IMR-90 (cell line): ENCODE measurements at regions not wholly inside any gene's neighbourhood (a gene's known extent, or its start where the extent isn't known, plus 50 kb on each side); places are given as distances from the start of the nearest gene placed in this dataset.

Source experiments
- ATAC-seq: fragments of 200-7000 bp; cut with Tn5 transposase; 2 replicates; pipeline ENCODE4 v1.9.1; 2020; ENCODE audit warnings: low read depth, mild to moderate bottlenecking, moderate library complexity
- BruUV-seq: library from RNA; stranded (reverse); fragments of 400-500 nt; replicated peaks from 2 replicates; lab custom pipeline; 2021; lab: Mats Ljungman, UMichigan
- CTCF ChIA-PET: fragments of 300-600 bp; formaldehyde crosslinking; extraction: SDS; loops from one replicate; lab custom pipeline; 2021; ENCODE audit warnings: antibody characterized with exemption; lab: Yijun Ruan, JAX
- POLR2A ChIA-PET: fragments of 300-600 bp; sonication (Branson Sonifier 250); formaldehyde crosslinking; loops from one replicate; lab custom pipeline; 2022; ENCODE audit warnings: antibody characterized with exemption; ENCODE audit not compliant: unreplicated experiment; lab: Charles Lee
- DNase-seq: peaks from one replicate; pipeline ENCODE4 v3.0.0; 2013
- H2AFZ ChIP-seq: replicated peaks from 2 replicates; pipeline ENCODE3; 2013; ENCODE audit warnings: low read length, mild to moderate bottlenecking; ENCODE audit not compliant: poor library complexity
- H2AK5ac ChIP-seq: 2 replicates; pipeline ENCODE4 v1.6.1; 2013; ENCODE audit warnings: low read depth, low read length, inconsistent platforms
- H2AK9ac ChIP-seq: replicated peaks from 2 replicates; pipeline ENCODE3; 2013; ENCODE audit warnings: mild to moderate bottlenecking, low read depth, low read length, moderate library complexity; ENCODE audit not compliant: poor library complexity
- H2BK120ac ChIP-seq: 2 replicates; pipeline ENCODE4 v1.6.1; 2013; ENCODE audit warnings: low read depth, low read length, inconsistent platforms
- H2BK15ac ChIP-seq: 3 replicates; pipeline ENCODE4 v1.6.1; 2013; ENCODE audit warnings: low read depth, low read length, inconsistent platforms
- H2BK20ac ChIP-seq: 2 replicates; pipeline ENCODE4 v1.6.1; 2013; ENCODE audit warnings: low read depth, mild to moderate bottlenecking, inconsistent platforms, low read length, moderate library complexity
- H2BK5ac ChIP-seq: 2 replicates; pipeline ENCODE4 v1.6.1; 2013; ENCODE audit warnings: mild to moderate bottlenecking, low read depth, low read length, inconsistent platforms; ENCODE audit not compliant: poor library complexity, severe bottlenecking
- H3K14ac ChIP-seq: replicated peaks from 2 replicates; pipeline ENCODE4 v1.6.1; 2013; ENCODE audit warnings: low read depth, low read length, inconsistent platforms
- H3K18ac ChIP-seq: 2 replicates; pipeline ENCODE4 v1.6.1; 2013; ENCODE audit warnings: low read depth, low read length, control low read depth
- H3K23ac ChIP-seq: 2 replicates; pipeline ENCODE4 v1.6.1; 2013; ENCODE audit warnings: low read depth, low read length, inconsistent platforms
- H3K27ac ChIP-seq: 2 replicates; pipeline ENCODE4 v1.5.1; 2013; ENCODE audit warnings: mild to moderate bottlenecking, control low read depth, low read length; ENCODE audit not compliant: insufficient read depth
- H3K27me3 ChIP-seq: 2 replicates; pipeline ENCODE4 v1.6.1; 2013; ENCODE audit warnings: low read length; ENCODE audit not compliant: control insufficient read depth, insufficient read depth
- H3K36me3 ChIP-seq: 2 replicates; pipeline ENCODE4 v1.6.1; 2013; ENCODE audit warnings: low read length, mixed read lengths; ENCODE audit not compliant: control insufficient read depth, insufficient read depth
- H3K4ac ChIP-seq: 2 replicates; pipeline ENCODE4 v1.6.1; 2013; ENCODE audit warnings: low read depth, low read length, inconsistent platforms
- H3K4me1 ChIP-seq: 2 replicates; pipeline ENCODE4 v1.6.1; 2013; ENCODE audit warnings: low read length, mixed read lengths; ENCODE audit not compliant: control insufficient read depth, insufficient read depth
- H3K4me2 ChIP-seq: 2 replicates; pipeline ENCODE4 v1.6.1; 2013; ENCODE audit warnings: low read depth, mild to moderate bottlenecking, control low read depth, low read length, moderate library complexity
- H3K4me3 ChIP-seq: 2 replicates; pipeline ENCODE4 v1.5.1; 2013; ENCODE audit warnings: low read depth, mild to moderate bottlenecking, control low read depth, low read length, moderate library complexity; ENCODE audit not compliant: insufficient read depth
- H3K56ac ChIP-seq: 2 replicates; pipeline ENCODE4 v1.6.1; 2013; ENCODE audit warnings: low read length, inconsistent platforms; ENCODE audit not compliant: insufficient read depth; ENCODE audit errors: extremely low read depth
- H3K79me1 ChIP-seq, 2 experiments: 2 replicates each; pipeline ENCODE4 v1.6.1; 2013; ENCODE audit warnings: low read length in 2 of 2, inconsistent platforms in 1 of 2, low read depth in 1 of 2
- H3K9ac ChIP-seq: 2 replicates; pipeline ENCODE4 v1.6.1; 2013; ENCODE audit warnings: low read depth, low read length, control low read depth
- H3K9me1 ChIP-seq: 2 replicates; pipeline ENCODE4 v1.6.1; 2013; ENCODE audit warnings: low read length, inconsistent platforms; ENCODE audit not compliant: insufficient read depth
- H3K9me3 ChIP-seq: 2 replicates; pipeline ENCODE4 v1.6.1; 2013; ENCODE audit warnings: low read length; ENCODE audit not compliant: control insufficient read depth, insufficient read depth
- H4K20me1 ChIP-seq: 2 replicates; pipeline ENCODE4 v1.6.1; 2013; ENCODE audit warnings: low read length, inconsistent platforms; ENCODE audit not compliant: insufficient read depth
- H4K5ac ChIP-seq: 2 replicates; pipeline ENCODE4 v1.6.1; 2013; ENCODE audit warnings: mild to moderate bottlenecking, low read depth, low read length, control low read depth
- H4K8ac ChIP-seq, 2 experiments: 2 replicates each; pipeline ENCODE4 v1.6.1; 2013; ENCODE audit warnings: low read depth in 2 of 2, low read length in 2 of 2, control low read depth in 1 of 2, inconsistent platforms in 1 of 2
- H4K91ac ChIP-seq: 2 replicates; pipeline ENCODE4 v1.6.1; 2013; ENCODE audit warnings: low read depth, low read length, inconsistent platforms; ENCODE audit not compliant: insufficient read depth
- FOS ChIP-seq: fragments of 150-350 bp; IDR thresholded peaks from 2 replicates; pipeline ENCODE4 v1.6.1; 2016; ENCODE audit warnings: low read depth, low read length
- MAFK ChIP-seq: IDR thresholded peaks from 2 replicates; pipeline ENCODE4 v1.6.1; 2012; ENCODE audit warnings: low read depth, low read length, improper control_type of control experiment
- NFE2L2 ChIP-seq: fragments of 150-350 bp; IDR thresholded peaks from 2 replicates; pipeline ENCODE4 v1.6.1; 2016; ENCODE audit warnings: low read depth, mild to moderate bottlenecking, low read length
- RAD21 ChIP-seq: IDR thresholded peaks from 2 replicates; pipeline ENCODE4 v1.6.1; 2012; ENCODE audit warnings: low read length, improper control_type of control experiment
- WGBS, 2 experiments: methylation state at CpG; one replicate each; pipeline versions ENCODE4 v1.1.5 to v1.1.7; 2013; ENCODE audit warnings: missing lambda C conversion rate in 2 of 2; ENCODE audit not compliant: insufficient read length in 1 of 2; ENCODE audit errors: extremely low coverage in 2 of 2; 5-methylcytosine and 5-hydroxymethylcytosine counted together
- dilution Hi-C: fragments of 300-500 bp; cut with HindIII; formaldehyde crosslinking; loops from one replicate; pipeline ENCODE4 v1.14.3; 2018; ENCODE audit warnings: low sequenced_read_pairs; ENCODE audit not compliant: unreplicated experiment
- in situ Hi-C: fragments of 300-500 bp; cut with MboI; formaldehyde crosslinking; loops from 3 replicates; pipeline ENCODE4 v1.14.3; 2019; ENCODE audit warnings: low sequenced_read_pairs, inconsistent platforms, mixed read lengths
- intact Hi-C: fragments of 100-400 bp; cut with micrococcal nuclease; formaldehyde crosslinking; loops from 2 replicates; pipeline ENCODE4 v1.10.0; 2022
- TF ChIP-seq, protein P1 (sequence below): fragments of 150-350 bp; IDR thresholded peaks from 2 replicates; pipeline ENCODE4 v1.6.1; 2017; ENCODE audit warnings: mild to moderate bottlenecking, antibody characterized with exemption, low read length, low read depth

DNA sequence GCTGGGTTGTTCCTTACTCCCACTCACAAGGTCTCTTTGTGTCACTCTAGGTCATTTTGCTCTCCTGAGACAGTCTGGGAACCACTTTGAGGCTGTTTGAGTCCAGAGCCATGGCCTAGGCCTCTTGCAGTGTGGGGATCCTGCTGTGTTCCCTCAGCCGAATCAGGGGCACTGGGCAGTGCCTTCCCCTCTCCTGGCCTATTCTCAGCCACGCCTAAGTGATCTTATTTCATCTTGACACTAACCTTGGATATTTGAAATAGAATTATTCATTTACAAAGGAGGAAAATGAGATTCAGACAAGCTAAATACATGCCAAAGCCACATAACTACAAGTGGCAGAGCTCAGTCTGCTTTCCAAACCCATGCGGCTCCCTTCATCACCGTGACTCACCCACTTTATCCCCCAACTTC, 557.2 kb upstream of the TBL1XR1 start:
- BruUV-seq = no TSS peak
- dilution Hi-C loops = no loop called here
- in situ Hi-C loops = no loop called here
- Histone ChIP-seq H2AK5ac (peak overlapping the region; percentile 74; the same call in 1 of the 2 replicates), H3K27ac (no peak overlapping the region; the same call in 1 of the 2 replicates), H3K9ac (no peak overlapping the region), H2BK15ac (peak overlapping the region; percentile 82), H3K14ac (peak overlapping the region; percentile 61), H3K4ac (peak overlapping the region; percentile 77), H3K4me2 (no peak overlapping the region), H3K56ac (no peak overlapping the region), H2AK9ac (no peak overlapping the region), H2BK20ac (peak overlapping the region; percentile 85), H3K4me3 (no peak overlapping the region), H3K27me3 (no peaks in the 10 kb centered on the region), H3K18ac (peak overlapping the region; percentile 86), H3K36me3 (no peaks in the 10 kb centered on the region), H3K9me1 (no peaks in the 10 kb centered on the region), H3K9me3 (peaks cover 3% of the 10 kb centered on the region; the same call in 1 of the 2 replicates), H2BK120ac (peak overlapping the region; percentile 36), H3K79me1 (no peaks in the 10 kb centered on the region), H4K20me1 (no peaks in the 10 kb centered on the region), H2AFZ (peak overlapping the region; percentile 73), H4K8ac (peak overlapping the region; percentile 64 to 71; a peak in 3 of 4 replicates), H4K5ac (peak overlapping the region; percentile 81), H3K23ac (peak overlapping the region; percentile 3; the same call in 1 of the 2 replicates), H4K91ac (peak overlapping the region; percentile 31), H3K4me1 (peaks cover 14% of the 10 kb centered on the region), H2BK5ac (no peak overlapping the region)
- ChIA-PET CTCF (no interaction called here), POLR2A (no interaction called here)
- DNase-seq (no peak), ATAC-seq (no peak)
- WGBS, 2 experiments = 80% methylated on average over 1 of the region's 4 CpGs; no CpG with 5 or more reads in 1 of the 2 experiments
- TF ChIP-seq, protein P1, sequence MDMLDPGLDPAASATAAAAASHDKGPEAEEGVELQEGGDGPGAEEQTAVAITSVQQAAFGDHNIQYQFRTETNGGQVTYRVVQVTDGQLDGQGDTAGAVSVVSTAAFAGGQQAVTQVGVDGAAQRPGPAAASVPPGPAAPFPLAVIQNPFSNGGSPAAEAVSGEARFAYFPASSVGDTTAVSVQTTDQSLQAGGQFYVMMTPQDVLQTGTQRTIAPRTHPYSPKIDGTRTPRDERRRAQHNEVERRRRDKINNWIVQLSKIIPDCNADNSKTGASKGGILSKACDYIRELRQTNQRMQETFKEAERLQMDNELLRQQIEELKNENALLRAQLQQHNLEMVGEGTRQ = no peak
- TF ChIP-seq MAFK (no peak), NFE2L2 (no peak), FOS (no peak), RAD21 (no peak)
- intact Hi-C loops = no loop called here
